H9 (cell line): ENCODE measurements at regions not wholly inside any gene's neighbourhood (a gene's known extent, or its start where the extent isn't known, plus 50 kb on each side); places are given as distances from the start of the nearest gene placed in this dataset.

Experiments
- DNase-seq: peaks from one replicate; pipeline ENCODE4 v3.0.0-alpha.2; 2017
- H2AFZ ChIP-seq: one replicate; pipeline ENCODE4 v1.6.1; 2013; ENCODE audit warnings: mild to moderate bottlenecking, low read length, control low read depth, moderate library complexity
- H2AK5ac ChIP-seq: 2 replicates; pipeline ENCODE4 v1.6.1; 2013; ENCODE audit warnings: low read length, control low read depth, mixed read lengths; ENCODE audit not compliant: insufficient read length
- H2BK120ac ChIP-seq: one replicate; pipeline ENCODE4 v1.6.1; 2013; ENCODE audit warnings: low read depth, mild to moderate bottlenecking, low read length, control low read depth, inconsistent platforms; ENCODE audit not compliant: poor library complexity, severe bottlenecking
- H2BK12ac ChIP-seq: 2 replicates; pipeline ENCODE4 v1.6.1; 2013; ENCODE audit warnings: low read length, control low read depth, mixed read lengths, low read depth; ENCODE audit not compliant: insufficient read length
- H2BK15ac ChIP-seq: 2 replicates; pipeline ENCODE4 v1.6.1; 2013; ENCODE audit warnings: low read depth, low read length, control low read depth
- H2BK20ac ChIP-seq: one replicate; pipeline ENCODE4 v1.6.1; 2013; ENCODE audit warnings: low read depth, mild to moderate bottlenecking, low read length, control low read depth, inconsistent platforms; ENCODE audit not compliant: poor library complexity, severe bottlenecking
- H2BK5ac ChIP-seq: 2 replicates; pipeline ENCODE4 v1.6.1; 2013; ENCODE audit warnings: low read length, control low read depth, mixed read lengths; ENCODE audit not compliant: insufficient read length
- H3K14ac ChIP-seq: 2 replicates; pipeline ENCODE4 v1.6.1; 2013; ENCODE audit warnings: low read length, control low read depth; ENCODE audit not compliant: insufficient read depth
- H3K18ac ChIP-seq: 2 replicates; pipeline ENCODE4 v1.6.1; 2013; ENCODE audit warnings: low read depth, mild to moderate bottlenecking, mixed read lengths, low read length, control low read depth; ENCODE audit not compliant: insufficient read length
- H3K23ac ChIP-seq: 2 replicates; pipeline ENCODE4 v1.6.1; 2013; ENCODE audit warnings: low read length, control low read depth, mixed read lengths, low read depth; ENCODE audit not compliant: insufficient read length
- H3K23me2 ChIP-seq: 2 replicates; pipeline ENCODE4 v1.6.1; 2013; ENCODE audit warnings: low read depth, mild to moderate bottlenecking, mixed read lengths, low read length, control low read depth; ENCODE audit not compliant: insufficient read length, poor library complexity, severe bottlenecking
- H3K27ac ChIP-seq: 2 replicates; pipeline ENCODE4 v1.5.1; 2013; ENCODE audit warnings: low read length, control low read depth, mixed read lengths, low read depth; ENCODE audit not compliant: insufficient read length
- H3K27me3 ChIP-seq: 2 replicates; pipeline ENCODE4 v1.6.1; 2013; ENCODE audit warnings: low read length, control low read depth, inconsistent platforms; ENCODE audit not compliant: insufficient read depth
- H3K4ac ChIP-seq: 2 replicates; pipeline ENCODE4 v1.6.1; 2013; ENCODE audit warnings: low read depth, mild to moderate bottlenecking, control low read depth, inconsistent platforms, low read length, moderate library complexity
- H3K4me1 ChIP-seq: 2 replicates; pipeline ENCODE4 v1.6.1; 2013; ENCODE audit warnings: low read length, control low read depth, inconsistent platforms; ENCODE audit not compliant: insufficient read depth
- H3K4me2 ChIP-seq: 2 replicates; pipeline ENCODE4 v1.6.1; 2013; ENCODE audit warnings: low read length, control low read depth, mixed read lengths; ENCODE audit not compliant: insufficient read length, insufficient read depth
- H3K56ac ChIP-seq: 2 replicates; pipeline ENCODE4 v1.6.1; 2013; ENCODE audit warnings: low read depth, mild to moderate bottlenecking, mixed read lengths, low read length, control low read depth; ENCODE audit not compliant: insufficient read length
- H3K79me1 ChIP-seq: 2 replicates; pipeline ENCODE4 v1.6.1; 2013; ENCODE audit warnings: low read depth, mild to moderate bottlenecking, moderate library complexity, low read length, control low read depth, inconsistent platforms; ENCODE audit not compliant: insufficient read depth, poor library complexity, severe bottlenecking
- H3K79me2 ChIP-seq: 2 replicates; pipeline ENCODE4 v1.6.1; 2013; ENCODE audit warnings: low read length, control low read depth, inconsistent platforms; ENCODE audit not compliant: insufficient read depth
- H3K9ac ChIP-seq: 2 replicates; pipeline ENCODE4 v1.6.1; 2013; ENCODE audit warnings: low read length, control low read depth, mixed read lengths; ENCODE audit not compliant: insufficient read length; ENCODE audit errors: extremely low read depth
- H3K9me3 ChIP-seq: one replicate; pipeline ENCODE4 v1.6.1; 2013; ENCODE audit warnings: low read depth, low read length, inconsistent platforms; ENCODE audit not compliant: control insufficient read depth
- H3T11ph ChIP-seq: one replicate; pipeline ENCODE4 v1.6.1; 2013; ENCODE audit warnings: mild to moderate bottlenecking, low read length, control low read depth, inconsistent platforms
- H4K20me1 ChIP-seq: one replicate; pipeline ENCODE4 v1.6.1; 2013; ENCODE audit not compliant: control insufficient read depth, insufficient read length, insufficient read depth
- H4K5ac ChIP-seq: 2 replicates; pipeline ENCODE4 v1.6.1; 2013; ENCODE audit warnings: low read depth, mild to moderate bottlenecking, mixed read lengths, low read length, control low read depth; ENCODE audit not compliant: insufficient read length
- H4K8ac ChIP-seq: replicated peaks from 2 replicates; pipeline ENCODE4 v1.6.1; 2013; ENCODE audit warnings: low read length, control low read depth, mixed read lengths, low read depth; ENCODE audit not compliant: insufficient read length
- H4K91ac ChIP-seq: 2 replicates; pipeline ENCODE4 v1.6.1; 2013; ENCODE audit warnings: low read depth, mild to moderate bottlenecking, moderate library complexity, mixed read lengths, low read length, control low read depth; ENCODE audit not compliant: insufficient read length
- H3K27ac Mint-ChIP-seq, 3 experiments: 2 replicates in 2 of 3; 3 replicates in 1 of 3; pipeline ENCODE4 v1.8.0; 2020 to 2021; ENCODE audit warnings: mixed read lengths in 3 of 3, mild to moderate bottlenecking in 1 of 3, moderate library complexity in 1 of 3
- H3K27me3 Mint-ChIP-seq: 2 replicates; pipeline ENCODE4 v1.8.0; 2021; ENCODE audit warnings: low read depth, mild to moderate bottlenecking, moderate library complexity, mixed read lengths
- H3K36me3 Mint-ChIP-seq, 3 experiments: 2 replicates in 2 of 3; 3 replicates in 1 of 3; pipeline ENCODE4 v1.8.0; 2020 to 2021; ENCODE audit warnings: low read depth in 3 of 3, mixed read lengths in 3 of 3; ENCODE audit not compliant: insufficient read depth in 1 of 3
- H3K4me1 Mint-ChIP-seq, 2 experiments: 2 replicates each; pipeline ENCODE4 v1.8.0; 2020; ENCODE audit warnings: mixed read lengths in 2 of 2
- H3K4me3 Mint-ChIP-seq, 2 experiments: 2 replicates in 1 of 2; 3 replicates in 1 of 2; pipeline ENCODE4 v1.8.0; 2020 to 2021; ENCODE audit warnings: mild to moderate bottlenecking in 2 of 2, mixed read lengths in 2 of 2, moderate library complexity in 1 of 2
- H3K9me3 Mint-ChIP-seq, 2 experiments: 2 replicates in 1 of 2; 3 replicates in 1 of 2; pipeline ENCODE4 v1.8.0; 2020; ENCODE audit warnings: mild to moderate bottlenecking in 2 of 2, mixed read lengths in 2 of 2, moderate library complexity in 1 of 2
- TF ChIP-seq, protein P1 (sequence below): fragments of 200-600 bp; sonication (generic); conservative IDR thresholded peaks from 3 replicates; pipeline ENCODE4 v1.8.0; 2021; ENCODE audit warnings: antibody characterized with exemption, mild to moderate bottlenecking

- Histone ChIP-seq H3K14ac (no peak overlapping the region), H3K18ac (no peak overlapping the region), H3K23ac (no peak overlapping the region), H2BK20ac (no peak overlapping the region), H3K23me2 (no peaks in the 10 kb centered on the region), H4K20me1 (no peaks in the 10 kb centered on the region), H3K27ac (no peak overlapping the region), H3K9ac (no peak overlapping the region), H3K4ac (no peak overlapping the region), H3T11ph (no peak overlapping the region), H3K79me1 (no peaks in the 10 kb centered on the region), H3K79me2 (no peaks in the 10 kb centered on the region), H4K5ac (no peak overlapping the region), H2BK5ac (no peak overlapping the region), H3K27me3 (no peaks in the 10 kb centered on the region), H4K8ac (no peak overlapping the region), H3K56ac (no peak overlapping the region), H2AFZ (no peak overlapping the region), H2BK120ac (no peak overlapping the region), H3K4me2 (no peak overlapping the region), H4K91ac (no peak overlapping the region), H2BK12ac (no peak overlapping the region), H2BK15ac (no peak overlapping the region), H3K4me1 (no peaks in the 10 kb centered on the region), H3K9me3 (no peaks in the 10 kb centered on the region), H2AK5ac (no peak overlapping the region)
- Mint-ChIP-seq H3K27me3 (no peaks in the 10 kb centered on the region), H3K36me3 (no peaks in the 10 kb centered on the region), H3K4me1 (peaks cover 5 to 8% of the 10 kb centered on the region in 2 experiments), H3K27ac (no peak overlapping the region), H3K4me3 (no peak overlapping the region), H3K9me3 (no peaks in the 10 kb centered on the region)
- DNase-seq = no peak
- TF ChIP-seq, protein P1, sequence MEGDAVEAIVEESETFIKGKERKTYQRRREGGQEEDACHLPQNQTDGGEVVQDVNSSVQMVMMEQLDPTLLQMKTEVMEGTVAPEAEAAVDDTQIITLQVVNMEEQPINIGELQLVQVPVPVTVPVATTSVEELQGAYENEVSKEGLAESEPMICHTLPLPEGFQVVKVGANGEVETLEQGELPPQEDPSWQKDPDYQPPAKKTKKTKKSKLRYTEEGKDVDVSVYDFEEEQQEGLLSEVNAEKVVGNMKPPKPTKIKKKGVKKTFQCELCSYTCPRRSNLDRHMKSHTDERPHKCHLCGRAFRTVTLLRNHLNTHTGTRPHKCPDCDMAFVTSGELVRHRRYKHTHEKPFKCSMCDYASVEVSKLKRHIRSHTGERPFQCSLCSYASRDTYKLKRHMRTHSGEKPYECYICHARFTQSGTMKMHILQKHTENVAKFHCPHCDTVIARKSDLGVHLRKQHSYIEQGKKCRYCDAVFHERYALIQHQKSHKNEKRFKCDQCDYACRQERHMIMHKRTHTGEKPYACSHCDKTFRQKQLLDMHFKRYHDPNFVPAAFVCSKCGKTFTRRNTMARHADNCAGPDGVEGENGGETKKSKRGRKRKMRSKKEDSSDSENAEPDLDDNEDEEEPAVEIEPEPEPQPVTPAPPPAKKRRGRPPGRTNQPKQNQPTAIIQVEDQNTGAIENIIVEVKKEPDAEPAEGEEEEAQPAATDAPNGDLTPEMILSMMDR = no peak
Observed at GRCh38 chr18:40163254-40163653, 1791.8 kb upstream of the PIK3C3 start.
